ENCODE measurements at regions not wholly inside any gene's neighbourhood (a gene's known extent, or its start where the extent isn't known, plus 50 kb on each side); places are given as distances from the start of the nearest gene placed in this dataset.

- H3K27ac ChIP-seq: no peak overlapping the region
- TF ChIP-seq POLR2A (IDR thresholded peaks at IDR 0.05) (no peak), EP300 (IDR thresholded peaks at IDR 0.05) (no peak), POLR2AphosphoS5 (IDR thresholded peaks at IDR 0.05) (no peak), CTCF (IDR thresholded peaks at IDR 0.05) (no peak)
- no peak overlapping the region for H3K4me3 ChIP-seq
- H3K4me1 ChIP-seq: no peaks in the 10 kb centered on the region
- no peaks in the 10 kb centered on the region for H3K9me3 ChIP-seq
- no peaks in the 10 kb centered on the region for H3K27me3 ChIP-seq
- WGBS: 85% methylated on average over 4 of the region's 4 CpGs
- H3K36me3 ChIP-seq: no peaks in the 10 kb centered on the region
- no peak for DNase-seq (ENCODE audit: low spot score in 2 of 2)
Measured at GRCh38 chr5:153096381-153096780, 394.1 kb upstream of the GRIA1 start.

- no peak for DNase-seq (ENCODE audit: low spot score in 2 of 2)
- TF ChIP-seq CTCF (IDR thresholded peaks at IDR 0.05) (no peak), POLR2AphosphoS5 (IDR thresholded peaks at IDR 0.05) (no peak), EP300 (IDR thresholded peaks at IDR 0.05) (no peak), POLR2A (IDR thresholded peaks at IDR 0.05) (no peak)
- no peak overlapping the region for H3K4me3 ChIP-seq
- no peaks in the 10 kb centered on the region for H3K4me1 ChIP-seq
- H3K27ac ChIP-seq: no peak overlapping the region
- WGBS: 62% methylated on average over 1 of the region's 1 CpG
- H3K9me3 ChIP-seq: no peaks in the 10 kb centered on the region
- H3K27me3 ChIP-seq: no peaks in the 10 kb centered on the region
- H3K36me3 ChIP-seq: no peaks in the 10 kb centered on the region
Measured at GRCh38 chr5:153099328-153099727, 391.1 kb upstream of the GRIA1 start.

- DNase-seq (ENCODE audit: low spot score in 2 of 2): no peak
- H3K27me3 ChIP-seq: no peaks in the 10 kb centered on the region
- H3K36me3 ChIP-seq: no peaks in the 10 kb centered on the region
- TF ChIP-seq POLR2A (IDR thresholded peaks at IDR 0.05): no peak
- TF ChIP-seq POLR2AphosphoS5 (IDR thresholded peaks at IDR 0.05): no peak
- TF ChIP-seq CTCF (IDR thresholded peaks at IDR 0.05): no peak
- no peak for TF ChIP-seq EP300 (IDR thresholded peaks at IDR 0.05)
- H3K4me3 ChIP-seq: no peak overlapping the region
- H3K27ac ChIP-seq: no peak overlapping the region
- no peaks in the 10 kb centered on the region for H3K4me1 ChIP-seq
- 55% methylated on average over 3 of the region's 3 CpGs for WGBS
- no peaks in the 10 kb centered on the region for H3K9me3 ChIP-seq
Measured at GRCh38 chr5:153101235-153102180, 389.0 kb upstream of the GRIA1 start.

- no peaks in the 10 kb centered on the region for H3K9me3 ChIP-seq
- H3K4me1 ChIP-seq: no peaks in the 10 kb centered on the region
- no peak for DNase-seq (ENCODE audit: low spot score in 2 of 2)
- 76% methylated on average over 1 of the region's 1 CpG for WGBS
- H3K27ac ChIP-seq: no peak overlapping the region
- H3K27me3 ChIP-seq: no peaks in the 10 kb centered on the region
- H3K4me3 ChIP-seq: no peak overlapping the region
- no peaks in the 10 kb centered on the region for H3K36me3 ChIP-seq
- TF ChIP-seq POLR2A (IDR thresholded peaks at IDR 0.05) (no peak), CTCF (IDR thresholded peaks at IDR 0.05) (no peak), POLR2AphosphoS5 (IDR thresholded peaks at IDR 0.05) (no peak), EP300 (IDR thresholded peaks at IDR 0.05) (no peak)
Measured at GRCh38 chr5:153116916-153117315, 373.6 kb upstream of the GRIA1 start.

- no peak overlapping the region for H3K4me3 ChIP-seq
- no peak overlapping the region for H3K27ac ChIP-seq
- H3K9me3 ChIP-seq: no peaks in the 10 kb centered on the region
- WGBS: 61% methylated on average over 1 of the region's 1 CpG
- no peaks in the 10 kb centered on the region for H3K27me3 ChIP-seq
- DNase-seq (ENCODE audit: low spot score in 2 of 2): no peak
- H3K36me3 ChIP-seq: no peaks in the 10 kb centered on the region
- no peak for TF ChIP-seq EP300 (IDR thresholded peaks at IDR 0.05)
- TF ChIP-seq CTCF (IDR thresholded peaks at IDR 0.05): no peak
- TF ChIP-seq POLR2AphosphoS5 (IDR thresholded peaks at IDR 0.05): no peak
- TF ChIP-seq POLR2A (IDR thresholded peaks at IDR 0.05): no peak
- H3K4me1 ChIP-seq: no peaks in the 10 kb centered on the region
Measured at GRCh38 chr5:153118018-153118417, 372.5 kb upstream of the GRIA1 start.
